IMR-90 (cell line): ENCODE measurements at regions not wholly inside any gene's neighbourhood (a gene's known extent, or its start where the extent isn't known, plus 50 kb on each side); places are given as distances from the start of the nearest gene placed in this dataset.

ENCODE experiments used
- ATAC-seq: fragments of 200-7000 bp; cut with Tn5 transposase; 2 replicates; pipeline ENCODE4 v1.9.1; 2020; ENCODE audit warnings: low read depth, mild to moderate bottlenecking, moderate library complexity
- BruUV-seq: library from RNA; stranded (reverse); fragments of 400-500 nt; replicated peaks from 2 replicates; lab custom pipeline; 2021; lab: Mats Ljungman, UMichigan
- CTCF ChIA-PET: fragments of 300-600 bp; formaldehyde crosslinking; extraction: SDS; loops from one replicate; lab custom pipeline; 2021; ENCODE audit warnings: antibody characterized with exemption; lab: Yijun Ruan, JAX
- POLR2A ChIA-PET: fragments of 300-600 bp; sonication (Branson Sonifier 250); formaldehyde crosslinking; loops from one replicate; lab custom pipeline; 2022; ENCODE audit warnings: antibody characterized with exemption; ENCODE audit not compliant: unreplicated experiment; lab: Charles Lee
- DNase-seq: peaks from one replicate; pipeline ENCODE4 v3.0.0; 2013
- H2AFZ ChIP-seq: replicated peaks from 2 replicates; pipeline ENCODE3; 2013; ENCODE audit warnings: low read length, mild to moderate bottlenecking; ENCODE audit not compliant: poor library complexity
- H2AK5ac ChIP-seq: 2 replicates; pipeline ENCODE4 v1.6.1; 2013; ENCODE audit warnings: low read depth, low read length, inconsistent platforms
- H2AK9ac ChIP-seq: replicated peaks from 2 replicates; pipeline ENCODE3; 2013; ENCODE audit warnings: mild to moderate bottlenecking, low read depth, low read length, moderate library complexity; ENCODE audit not compliant: poor library complexity
- H2BK120ac ChIP-seq: 2 replicates; pipeline ENCODE4 v1.6.1; 2013; ENCODE audit warnings: low read depth, low read length, inconsistent platforms
- H2BK15ac ChIP-seq: 3 replicates; pipeline ENCODE4 v1.6.1; 2013; ENCODE audit warnings: low read depth, low read length, inconsistent platforms
- H2BK20ac ChIP-seq: 2 replicates; pipeline ENCODE4 v1.6.1; 2013; ENCODE audit warnings: low read depth, mild to moderate bottlenecking, inconsistent platforms, low read length, moderate library complexity
- H2BK5ac ChIP-seq: 2 replicates; pipeline ENCODE4 v1.6.1; 2013; ENCODE audit warnings: mild to moderate bottlenecking, low read depth, low read length, inconsistent platforms; ENCODE audit not compliant: poor library complexity, severe bottlenecking
- H3K14ac ChIP-seq: replicated peaks from 2 replicates; pipeline ENCODE4 v1.6.1; 2013; ENCODE audit warnings: low read depth, low read length, inconsistent platforms
- H3K18ac ChIP-seq: 2 replicates; pipeline ENCODE4 v1.6.1; 2013; ENCODE audit warnings: low read depth, low read length, control low read depth
- H3K23ac ChIP-seq: 2 replicates; pipeline ENCODE4 v1.6.1; 2013; ENCODE audit warnings: low read depth, low read length, inconsistent platforms
- H3K27ac ChIP-seq: 2 replicates; pipeline ENCODE4 v1.5.1; 2013; ENCODE audit warnings: mild to moderate bottlenecking, control low read depth, low read length; ENCODE audit not compliant: insufficient read depth
- H3K27me3 ChIP-seq: 2 replicates; pipeline ENCODE4 v1.6.1; 2013; ENCODE audit warnings: low read length; ENCODE audit not compliant: control insufficient read depth, insufficient read depth
- H3K36me3 ChIP-seq: 2 replicates; pipeline ENCODE4 v1.6.1; 2013; ENCODE audit warnings: low read length, mixed read lengths; ENCODE audit not compliant: control insufficient read depth, insufficient read depth
- H3K4ac ChIP-seq: 2 replicates; pipeline ENCODE4 v1.6.1; 2013; ENCODE audit warnings: low read depth, low read length, inconsistent platforms
- H3K4me1 ChIP-seq: 2 replicates; pipeline ENCODE4 v1.6.1; 2013; ENCODE audit warnings: low read length, mixed read lengths; ENCODE audit not compliant: control insufficient read depth, insufficient read depth
- H3K4me2 ChIP-seq: 2 replicates; pipeline ENCODE4 v1.6.1; 2013; ENCODE audit warnings: low read depth, mild to moderate bottlenecking, control low read depth, low read length, moderate library complexity
- H3K4me3 ChIP-seq: 2 replicates; pipeline ENCODE4 v1.5.1; 2013; ENCODE audit warnings: low read depth, mild to moderate bottlenecking, control low read depth, low read length, moderate library complexity; ENCODE audit not compliant: insufficient read depth
- H3K56ac ChIP-seq: 2 replicates; pipeline ENCODE4 v1.6.1; 2013; ENCODE audit warnings: low read length, inconsistent platforms; ENCODE audit not compliant: insufficient read depth; ENCODE audit errors: extremely low read depth
- H3K79me1 ChIP-seq, 2 experiments: 2 replicates each; pipeline ENCODE4 v1.6.1; 2013; ENCODE audit warnings: low read length in 2 of 2, inconsistent platforms in 1 of 2, low read depth in 1 of 2
- H3K9ac ChIP-seq: 2 replicates; pipeline ENCODE4 v1.6.1; 2013; ENCODE audit warnings: low read depth, low read length, control low read depth
- H3K9me1 ChIP-seq: 2 replicates; pipeline ENCODE4 v1.6.1; 2013; ENCODE audit warnings: low read length, inconsistent platforms; ENCODE audit not compliant: insufficient read depth
- H3K9me3 ChIP-seq: 2 replicates; pipeline ENCODE4 v1.6.1; 2013; ENCODE audit warnings: low read length; ENCODE audit not compliant: control insufficient read depth, insufficient read depth
- H4K20me1 ChIP-seq: 2 replicates; pipeline ENCODE4 v1.6.1; 2013; ENCODE audit warnings: low read length, inconsistent platforms; ENCODE audit not compliant: insufficient read depth
- H4K5ac ChIP-seq: 2 replicates; pipeline ENCODE4 v1.6.1; 2013; ENCODE audit warnings: mild to moderate bottlenecking, low read depth, low read length, control low read depth
- H4K8ac ChIP-seq, 2 experiments: 2 replicates each; pipeline ENCODE4 v1.6.1; 2013; ENCODE audit warnings: low read depth in 2 of 2, low read length in 2 of 2, control low read depth in 1 of 2, inconsistent platforms in 1 of 2
- H4K91ac ChIP-seq: 2 replicates; pipeline ENCODE4 v1.6.1; 2013; ENCODE audit warnings: low read depth, low read length, inconsistent platforms; ENCODE audit not compliant: insufficient read depth
- CHD1 ChIP-seq: IDR thresholded peaks from 2 replicates; pipeline ENCODE4 v1.6.1; 2012; ENCODE audit warnings: low read depth, low read length, improper control_type of control experiment
- CTCF ChIP-seq: conservative IDR thresholded peaks from 2 replicates; pipeline ENCODE4 v1.5.1; 2012; ENCODE audit warnings: mild to moderate bottlenecking, low read depth, low read length, improper control_type of control experiment
- ELK1 ChIP-seq: fragments of 150-350 bp; IDR thresholded peaks from 2 replicates; pipeline ENCODE4 v1.6.1; 2016; ENCODE audit warnings: low read depth, mild to moderate bottlenecking, low read length, moderate library complexity, borderline replicate concordance
- FOS ChIP-seq: fragments of 150-350 bp; IDR thresholded peaks from 2 replicates; pipeline ENCODE4 v1.6.1; 2016; ENCODE audit warnings: low read depth, low read length
- MAFK ChIP-seq: IDR thresholded peaks from 2 replicates; pipeline ENCODE4 v1.6.1; 2012; ENCODE audit warnings: low read depth, low read length, improper control_type of control experiment
- NFE2L2 ChIP-seq: fragments of 150-350 bp; IDR thresholded peaks from 2 replicates; pipeline ENCODE4 v1.6.1; 2016; ENCODE audit warnings: low read depth, mild to moderate bottlenecking, low read length
- POLR2A ChIP-seq: IDR thresholded peaks from 2 replicates; pipeline ENCODE4 v1.6.1; 2012; ENCODE audit warnings: mild to moderate bottlenecking, low read depth, low read length
- RCOR1 ChIP-seq: IDR thresholded peaks from 2 replicates; pipeline ENCODE4 v1.6.1; 2012; ENCODE audit warnings: mild to moderate bottlenecking, low read length, improper control_type of control experiment; ENCODE audit not compliant: insufficient replicate concordance
- SMC3 ChIP-seq: fragments of 150-350 bp; IDR thresholded peaks from 2 replicates; pipeline ENCODE4 v1.6.1; 2016; ENCODE audit warnings: low read depth, mild to moderate bottlenecking, antibody characterized with exemption, low read length, moderate library complexity
- WGBS, 2 experiments: methylation state at CpG; one replicate each; pipeline versions ENCODE4 v1.1.5 to v1.1.7; 2013; ENCODE audit warnings: missing lambda C conversion rate in 2 of 2; ENCODE audit not compliant: insufficient read length in 1 of 2; ENCODE audit errors: extremely low coverage in 2 of 2; 5-methylcytosine and 5-hydroxymethylcytosine counted together
- dilution Hi-C: fragments of 300-500 bp; cut with HindIII; formaldehyde crosslinking; loops from one replicate; pipeline ENCODE4 v1.14.3; 2018; ENCODE audit warnings: low sequenced_read_pairs; ENCODE audit not compliant: unreplicated experiment
- in situ Hi-C: fragments of 300-500 bp; cut with MboI; formaldehyde crosslinking; loops from 3 replicates; pipeline ENCODE4 v1.14.3; 2019; ENCODE audit warnings: low sequenced_read_pairs, inconsistent platforms, mixed read lengths
- intact Hi-C: fragments of 100-400 bp; cut with micrococcal nuclease; formaldehyde crosslinking; loops from 2 replicates; pipeline ENCODE4 v1.10.0; 2022

DNA sequence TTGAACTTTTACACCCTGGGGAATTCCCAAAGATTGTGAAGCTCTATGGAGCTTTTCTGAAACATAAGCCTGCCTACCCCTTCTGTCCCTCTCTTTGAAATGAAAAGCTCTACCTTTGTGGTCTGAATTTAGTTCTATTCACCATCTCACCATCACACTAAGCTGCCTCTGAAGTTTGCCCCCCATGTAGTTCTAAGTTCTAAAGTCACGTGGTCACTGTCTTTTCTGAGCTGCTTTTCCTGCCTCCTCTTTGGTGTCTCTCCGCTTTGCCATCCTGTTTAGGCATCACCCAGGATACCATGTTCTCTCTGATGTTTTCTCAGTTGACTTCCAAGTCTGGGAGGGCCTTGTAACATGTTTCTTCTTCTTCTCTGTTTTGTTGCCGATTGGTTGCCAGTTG lies 2206.6 kb downstream of the MAT2B start:
- H3K23ac ChIP-seq: no peak overlapping the region
- DNase-seq (no peak), ATAC-seq (no peak)
- H2AK9ac ChIP-seq: no peak overlapping the region
- ChIA-PET CTCF (no interaction called here), POLR2A (no interaction called here)
- 20% methylated on average over 1 of the region's 3 CpGs; no CpG with 5 or more reads in 1 of the 2 experiments for whole genome bisulfite sequencing, 2 experiments
- no TSS peak for BruUV-seq
- no peak overlapping the region for H4K91ac ChIP-seq
- no peak overlapping the region for H2BK5ac ChIP-seq
- no peaks in the 10 kb centered on the region for H3K27me3 ChIP-seq
- H3K9me1 ChIP-seq: no peaks in the 10 kb centered on the region
- dilution Hi-C loops (no loop called here), intact Hi-C loops (no loop called here), in situ Hi-C loops (no loop called here)
- no peaks in the 10 kb centered on the region for H3K79me1 ChIP-seq
- no peak overlapping the region for H3K14ac ChIP-seq
- no peak overlapping the region for H3K18ac ChIP-seq
- H2BK15ac ChIP-seq: no peak overlapping the region
- H3K56ac ChIP-seq: no peak overlapping the region
- no peak overlapping the region for H3K4me3 ChIP-seq
- H4K8ac ChIP-seq: no peak overlapping the region
- H4K20me1 ChIP-seq: no peaks in the 10 kb centered on the region
- no peak overlapping the region for H2AFZ ChIP-seq
- H3K4ac ChIP-seq: no peak overlapping the region
- no peak overlapping the region for H2AK5ac ChIP-seq
- no peak overlapping the region for H2BK20ac ChIP-seq
- H2BK120ac ChIP-seq: no peak overlapping the region
- H3K9ac ChIP-seq: no peak overlapping the region
- no peak overlapping the region for H3K27ac ChIP-seq
- no peak overlapping the region for H4K5ac ChIP-seq
- no peaks in the 10 kb centered on the region for H3K36me3 ChIP-seq
- TF ChIP-seq CTCF (no peak), SMC3 (no peak), RCOR1 (no peak), FOS (no peak), NFE2L2 (no peak), POLR2A (no peak), CHD1 (no peak), MAFK (no peak), ELK1 (no peak)
- no peaks in the 10 kb centered on the region for H3K4me1 ChIP-seq
- H3K9me3 ChIP-seq: peaks cover 8% of the 10 kb centered on the region; the same call in 1 of the 2 replicates
- H3K4me2 ChIP-seq: no peak overlapping the region
